ENCODE measurements at regions not wholly inside any gene's neighbourhood (a gene's known extent, or its start where the extent isn't known, plus 50 kb on each side); places are given as distances from the start of the nearest gene placed in this dataset.

DNA sequence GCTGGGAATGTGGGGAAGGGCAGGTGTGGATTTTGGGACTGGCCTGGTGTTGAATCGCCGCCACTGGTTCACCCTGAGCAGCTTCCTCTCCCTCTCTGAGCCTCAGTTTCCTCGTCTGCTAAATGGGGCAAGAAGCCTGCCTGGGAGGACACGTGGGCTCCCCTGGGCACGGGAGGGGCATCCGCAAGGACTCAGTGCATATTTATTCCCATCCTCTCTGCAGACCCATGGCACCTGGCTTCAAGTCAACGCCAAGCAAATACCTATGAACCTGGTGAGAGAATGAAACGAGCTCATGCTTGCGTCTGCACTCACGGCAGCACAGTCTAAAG is 234.4 kb downstream of the PTPRU start:
- no peak overlapping the region for H3K4me3 ChIP-seq (ENCODE audit: low read depth, low read length)
- TF ChIP-seq, protein P1, sequence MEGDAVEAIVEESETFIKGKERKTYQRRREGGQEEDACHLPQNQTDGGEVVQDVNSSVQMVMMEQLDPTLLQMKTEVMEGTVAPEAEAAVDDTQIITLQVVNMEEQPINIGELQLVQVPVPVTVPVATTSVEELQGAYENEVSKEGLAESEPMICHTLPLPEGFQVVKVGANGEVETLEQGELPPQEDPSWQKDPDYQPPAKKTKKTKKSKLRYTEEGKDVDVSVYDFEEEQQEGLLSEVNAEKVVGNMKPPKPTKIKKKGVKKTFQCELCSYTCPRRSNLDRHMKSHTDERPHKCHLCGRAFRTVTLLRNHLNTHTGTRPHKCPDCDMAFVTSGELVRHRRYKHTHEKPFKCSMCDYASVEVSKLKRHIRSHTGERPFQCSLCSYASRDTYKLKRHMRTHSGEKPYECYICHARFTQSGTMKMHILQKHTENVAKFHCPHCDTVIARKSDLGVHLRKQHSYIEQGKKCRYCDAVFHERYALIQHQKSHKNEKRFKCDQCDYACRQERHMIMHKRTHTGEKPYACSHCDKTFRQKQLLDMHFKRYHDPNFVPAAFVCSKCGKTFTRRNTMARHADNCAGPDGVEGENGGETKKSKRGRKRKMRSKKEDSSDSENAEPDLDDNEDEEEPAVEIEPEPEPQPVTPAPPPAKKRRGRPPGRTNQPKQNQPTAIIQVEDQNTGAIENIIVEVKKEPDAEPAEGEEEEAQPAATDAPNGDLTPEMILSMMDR (IDR thresholded peaks at IDR 0.05; ENCODE audit: low read depth, low read length): no peak

DNA sequence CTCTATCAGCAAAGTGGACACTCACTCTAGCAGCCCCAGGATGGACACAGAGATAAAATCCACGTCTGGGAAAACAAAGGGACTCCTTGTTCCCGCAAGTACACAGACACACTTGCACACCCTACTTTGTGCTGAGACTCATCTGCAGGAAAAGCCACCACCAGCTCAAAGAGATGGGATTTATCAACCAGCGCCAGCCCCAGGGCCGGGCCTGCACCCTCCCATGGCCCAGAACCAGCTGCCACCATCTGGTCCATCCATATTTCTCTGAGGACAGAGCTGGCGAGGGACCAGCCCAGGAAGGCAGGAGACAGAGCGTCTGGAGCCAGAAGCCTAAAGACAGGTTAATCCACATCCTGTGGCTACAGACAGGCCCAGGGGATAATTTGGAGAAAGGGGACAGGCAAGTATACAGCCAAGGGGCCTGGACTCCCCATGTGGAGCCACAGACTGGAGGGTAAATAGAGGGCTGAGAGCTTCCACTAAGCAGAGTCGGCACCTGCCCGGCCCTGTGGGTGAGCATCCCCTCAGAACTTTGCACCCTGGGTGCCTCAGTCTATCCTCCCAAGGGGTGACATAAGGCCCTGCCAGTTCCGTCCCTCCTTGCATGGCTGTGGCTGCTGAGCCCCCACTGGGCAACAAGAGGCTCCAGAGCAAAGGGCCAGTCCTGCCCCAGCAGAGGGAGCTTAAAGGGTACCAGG is 233.9 kb downstream of the PTPRU start:
- H3K4me3 ChIP-seq (ENCODE audit: low read depth, low read length): no peak overlapping the region
- TF ChIP-seq, protein P1 (IDR thresholded peaks at IDR 0.05; ENCODE audit: low read depth, low read length): no peak

DNA sequence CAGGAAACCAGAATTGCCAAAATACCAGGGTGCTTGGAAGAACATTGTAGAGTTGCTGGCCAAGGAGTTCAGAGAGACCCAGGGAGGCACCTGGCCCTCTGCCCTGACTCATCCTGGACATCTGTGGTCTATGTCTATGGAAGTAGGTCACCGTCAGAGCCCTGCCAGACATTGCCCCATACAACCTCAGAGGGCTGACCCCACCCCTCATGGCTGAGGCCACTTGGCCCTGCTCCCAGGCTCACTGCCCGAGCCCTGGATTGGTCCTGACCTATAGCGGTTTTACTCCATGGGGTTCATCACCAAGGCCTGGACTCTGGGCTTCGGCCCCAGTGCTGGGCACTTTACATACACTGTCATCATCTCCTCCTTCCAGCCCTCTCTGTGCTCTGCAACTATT is 233.1 kb downstream of the PTPRU start:
- TF ChIP-seq, protein P1 (IDR thresholded peaks at IDR 0.05; ENCODE audit: low read depth, low read length): no peak
- no peak overlapping the region for H3K4me3 ChIP-seq (ENCODE audit: low read depth, low read length)

DNA sequence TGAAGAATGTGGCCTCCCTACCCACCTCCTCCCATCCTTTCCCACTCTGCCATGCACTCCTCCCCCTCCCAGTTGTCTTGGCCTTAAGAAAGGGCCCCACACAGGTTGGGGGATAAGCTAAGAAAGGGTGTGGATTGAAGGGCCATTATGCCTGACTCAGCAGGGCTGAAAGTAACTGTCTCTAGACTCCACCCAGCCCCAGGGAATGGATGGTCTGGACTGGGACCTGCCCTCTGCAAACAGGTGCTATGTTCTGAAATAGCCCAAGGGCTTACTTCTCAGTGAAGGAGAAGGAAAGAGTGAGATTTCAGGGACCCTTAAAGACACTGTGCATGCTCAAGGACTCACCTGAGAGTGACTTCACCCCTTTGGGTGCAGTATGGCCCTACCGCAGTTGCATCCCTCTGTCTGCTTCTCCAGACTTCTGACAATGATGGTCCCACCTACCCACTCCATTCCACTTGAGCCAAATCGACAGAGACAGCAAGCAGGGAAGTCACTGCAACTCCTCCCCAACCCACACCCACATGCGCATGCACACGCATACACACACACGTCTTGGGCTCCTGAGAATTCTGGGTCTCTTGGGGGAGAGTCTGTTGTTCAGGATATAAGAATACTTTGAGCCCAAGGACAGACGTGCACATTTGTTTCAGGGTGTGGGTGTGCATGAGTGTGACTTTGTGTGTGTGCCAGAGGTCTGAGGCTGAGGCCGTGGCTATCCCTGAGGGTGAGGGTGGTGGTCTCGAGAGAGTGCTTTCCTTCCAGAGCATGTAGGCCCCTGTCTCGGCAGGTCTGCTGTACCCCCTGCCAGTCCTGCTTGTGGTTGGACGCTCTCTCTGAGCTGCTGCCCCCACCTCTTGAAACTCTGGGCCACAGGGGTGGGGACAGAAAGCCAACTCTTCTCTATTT is 231.9 kb downstream of the PTPRU start:
- TF ChIP-seq, protein P1 (IDR thresholded peaks at IDR 0.05; ENCODE audit: low read depth, low read length): no peak

DNA sequence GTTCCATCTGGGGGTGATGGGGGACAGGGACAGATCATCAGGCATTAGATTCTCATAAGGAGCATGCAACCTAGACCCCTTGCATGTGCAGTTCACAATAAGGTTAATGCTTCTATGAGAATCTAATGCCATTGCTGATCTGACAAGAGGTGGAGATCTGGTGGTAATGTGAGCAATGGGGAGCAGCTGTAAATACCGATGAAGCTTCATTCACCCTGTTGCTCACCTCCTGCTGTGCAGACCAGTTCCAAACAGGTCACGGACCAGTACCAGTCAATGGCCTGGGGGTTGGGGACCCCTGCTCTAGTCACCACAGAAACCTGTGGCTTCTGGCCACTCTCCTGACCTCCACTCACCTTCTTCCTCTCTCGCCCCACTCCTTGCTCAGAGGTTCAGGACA is 229.9 kb downstream of the PTPRU start:
- TF ChIP-seq, protein P1 (IDR thresholded peaks at IDR 0.05; ENCODE audit: low read depth, low read length): no peak
- no peak overlapping the region for H3K4me3 ChIP-seq (ENCODE audit: low read depth, low read length)

More for the DNA sequence above, 231.9 kb downstream of the PTPRU start:
- H3K4me3 ChIP-seq (ENCODE audit: low read depth, low read length): no peak overlapping the region

DNA sequence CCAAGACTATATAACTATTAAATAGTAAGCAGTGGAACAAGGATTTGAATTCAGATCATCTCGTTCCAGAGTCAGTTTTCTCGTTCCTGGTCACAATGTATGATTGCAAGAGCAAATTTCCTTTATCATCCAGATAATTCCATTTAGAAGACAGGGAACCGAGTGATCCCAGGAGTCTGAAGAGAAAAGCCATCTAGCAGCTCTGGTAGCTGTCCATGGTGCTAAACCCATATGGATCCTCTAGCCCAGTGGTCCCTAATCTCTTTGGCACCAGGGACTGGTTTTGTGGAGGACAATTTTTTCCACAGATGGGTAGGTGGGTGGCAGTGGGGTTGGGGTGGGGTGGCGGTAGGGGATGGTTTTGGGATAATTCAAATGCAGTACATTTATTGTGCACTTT is 229.4 kb downstream of the PTPRU start:
- TF ChIP-seq, protein P1 (IDR thresholded peaks at IDR 0.05; ENCODE audit: low read depth, low read length): no peak
- H3K4me3 ChIP-seq (ENCODE audit: low read depth, low read length): no peak overlapping the region

DNA sequence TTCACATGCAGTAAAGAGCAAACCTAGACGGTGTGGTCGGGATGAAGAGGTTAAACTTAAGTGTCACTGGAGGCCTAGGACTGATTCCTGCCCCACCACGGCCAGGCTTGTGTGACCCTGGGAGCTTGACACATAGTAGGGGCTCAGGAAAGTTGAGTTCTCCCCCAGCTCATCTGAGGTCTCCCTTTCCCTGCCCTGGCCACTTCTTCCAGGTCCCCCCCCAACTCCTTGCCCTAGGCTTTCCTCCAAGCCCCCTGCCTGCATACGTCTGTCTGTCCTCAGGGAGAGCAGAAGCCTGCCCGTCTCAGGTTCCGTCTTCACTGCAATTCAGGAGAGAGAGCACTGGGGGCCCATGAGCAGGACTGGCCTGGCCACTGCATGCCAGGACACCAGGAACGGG is 225.8 kb downstream of the PTPRU start:
- H3K4me3 ChIP-seq (ENCODE audit: low read depth, low read length): no peak overlapping the region
- TF ChIP-seq, protein P1 (IDR thresholded peaks at IDR 0.05; ENCODE audit: low read depth, low read length): no peak

Measured in WI38 (cell line).